LHCN-M2 (cell line): ENCODE measurements at regions not wholly inside any gene's neighbourhood (a gene's known extent, or its start where the extent isn't known, plus 50 kb on each side); places are given as distances from the start of the nearest gene placed in this dataset.

ENCODE experiments used
- DNase-seq: peaks from one replicate; pipeline ENCODE4 v3.0.0-alpha.2; 2012; ENCODE audit warnings: low read depth

DNA sequence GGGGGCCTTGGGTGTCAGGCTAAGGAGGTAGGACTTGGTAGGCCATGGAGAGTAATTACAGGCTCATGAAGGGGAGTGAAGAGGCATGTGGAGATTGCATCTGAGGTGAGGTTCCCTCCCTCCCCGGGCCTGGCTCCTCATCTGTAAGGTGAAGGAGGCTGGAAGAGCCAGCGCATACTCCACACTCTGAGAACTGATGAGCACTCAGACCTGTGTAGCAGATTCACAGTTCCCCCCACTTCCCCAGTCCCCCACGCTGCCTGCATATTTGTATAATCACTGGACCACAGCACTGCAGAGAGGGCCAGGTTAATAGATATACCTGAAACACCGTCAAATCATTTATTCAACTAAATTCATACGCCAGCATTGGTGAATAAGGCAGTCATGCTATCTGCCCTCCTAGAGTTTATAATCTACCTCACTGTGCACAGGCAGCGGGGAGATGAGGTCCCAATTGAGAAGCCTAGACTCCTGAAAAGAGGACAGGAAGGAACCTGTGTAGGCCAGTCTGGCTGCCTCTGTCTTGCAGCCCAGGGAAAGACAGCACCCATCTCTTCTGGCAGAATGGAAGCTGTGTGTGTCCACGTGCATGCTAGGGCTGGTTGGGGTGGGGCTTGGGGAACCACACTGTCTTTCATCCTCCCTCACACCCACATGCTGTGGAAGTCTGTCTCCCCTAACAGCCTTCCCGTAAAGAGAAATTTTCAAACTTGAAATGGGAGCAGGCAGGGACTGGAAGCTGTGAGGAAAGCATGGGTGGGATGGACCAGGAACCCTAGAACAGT, 110.6 kb upstream of the ATP1A1 start:
- DNase-seq: no peak

DNA sequence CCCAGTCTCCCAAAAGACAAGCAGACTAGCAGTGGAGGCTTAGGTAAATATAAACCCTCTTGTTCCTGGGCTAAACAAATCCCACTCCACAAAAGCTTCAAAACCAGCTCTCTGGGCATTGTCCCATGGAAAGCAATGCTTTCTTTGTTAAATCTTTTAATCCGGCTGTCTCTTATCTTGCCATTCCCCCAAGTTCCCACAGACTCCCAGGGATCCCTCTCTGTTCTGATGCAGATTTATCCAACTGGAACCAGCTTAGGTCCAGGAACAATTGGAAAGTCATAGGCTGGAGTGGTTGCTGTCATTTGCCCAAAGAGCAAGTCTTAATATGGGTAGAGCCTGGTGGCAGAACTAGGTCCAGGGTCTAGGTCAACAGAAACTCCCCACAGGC, 110.1 kb upstream of the ATP1A1 start:
- no peak for DNase-seq

DNA sequence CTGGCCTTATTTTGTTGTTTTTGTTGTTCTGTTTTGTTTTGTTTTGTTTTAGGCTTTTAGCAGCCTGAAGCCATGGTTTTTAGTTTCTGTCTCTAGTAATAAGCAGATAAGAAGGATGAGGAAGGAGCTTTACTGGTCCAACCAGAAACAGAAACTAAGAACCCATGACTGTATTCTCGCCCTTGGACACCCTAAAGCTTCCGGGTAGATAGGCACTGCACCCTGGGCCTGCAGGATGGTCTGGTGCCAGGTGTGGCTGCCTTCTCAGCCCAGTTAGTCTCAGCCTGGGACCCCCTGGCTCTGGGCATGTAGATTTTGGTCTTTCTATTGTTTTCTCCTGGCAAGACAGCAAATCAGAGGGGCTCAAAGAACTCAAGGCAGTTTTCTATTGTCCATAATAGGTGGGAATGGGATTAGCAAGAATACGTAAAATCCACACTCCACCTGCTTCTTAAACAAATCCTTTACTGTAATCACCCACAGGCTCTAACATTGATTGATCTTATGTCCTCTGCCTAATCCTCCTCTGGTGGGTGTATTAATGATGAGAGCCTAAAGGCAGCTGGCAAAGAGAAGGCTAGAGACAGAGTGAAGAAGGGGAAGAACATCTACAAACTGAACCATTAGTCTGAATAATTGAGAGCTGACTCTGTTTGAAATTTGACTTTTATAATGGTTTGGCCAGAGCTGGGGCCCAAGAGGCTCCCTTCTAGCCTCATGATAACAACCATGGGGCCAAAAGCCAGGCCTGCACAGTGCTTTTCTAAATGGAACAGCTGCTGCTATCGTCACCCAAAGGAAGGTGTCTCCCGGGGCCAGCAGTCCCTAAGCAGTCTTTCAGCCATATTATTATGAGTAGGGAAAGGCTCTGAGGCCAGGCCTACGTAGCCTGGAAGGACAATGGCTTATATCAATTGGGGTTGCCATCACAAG, 106.8 kb upstream of the ATP1A1 start:
- DNase-seq: no peak

DNA sequence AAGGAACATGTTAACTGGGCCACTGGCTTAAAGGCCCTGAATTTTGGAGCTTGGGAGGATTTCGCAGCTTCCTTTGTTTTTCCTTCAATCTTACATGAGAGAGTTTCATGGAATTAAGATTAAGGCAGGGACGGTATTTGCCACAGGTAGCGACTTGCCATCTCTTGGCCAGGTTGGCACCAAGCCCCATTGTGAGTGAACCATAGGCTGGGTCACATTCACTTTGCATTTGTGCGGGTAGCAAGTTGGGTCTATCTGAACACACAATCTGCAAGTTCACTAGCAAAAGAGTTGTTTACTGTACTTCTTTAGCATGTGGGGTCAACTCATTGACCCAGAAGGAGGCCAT, 106.2 kb upstream of the ATP1A1 start:
- DNase-seq: no peak

DNA sequence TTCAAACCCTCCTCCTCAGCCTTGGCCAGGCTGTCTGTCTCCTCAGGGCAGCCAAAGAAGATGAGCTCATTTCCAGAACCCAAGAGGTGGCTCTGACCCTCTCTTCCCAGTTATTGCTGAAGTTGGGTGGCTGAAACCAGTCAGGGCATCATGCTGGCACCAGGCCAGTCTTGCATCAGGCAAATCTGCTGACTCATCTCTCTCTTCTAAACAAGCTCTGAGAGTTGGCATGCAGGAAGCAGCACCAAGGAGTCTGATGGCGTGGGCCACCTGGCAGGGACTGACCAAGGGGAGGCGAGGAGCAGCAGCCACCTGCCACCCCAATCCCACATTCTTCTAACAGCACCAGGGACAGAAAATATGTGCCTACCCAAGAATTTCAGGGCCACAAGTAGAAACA, 104.8 kb upstream of the ATP1A1 start:
- DNase-seq: peak; percentile 55

DNA sequence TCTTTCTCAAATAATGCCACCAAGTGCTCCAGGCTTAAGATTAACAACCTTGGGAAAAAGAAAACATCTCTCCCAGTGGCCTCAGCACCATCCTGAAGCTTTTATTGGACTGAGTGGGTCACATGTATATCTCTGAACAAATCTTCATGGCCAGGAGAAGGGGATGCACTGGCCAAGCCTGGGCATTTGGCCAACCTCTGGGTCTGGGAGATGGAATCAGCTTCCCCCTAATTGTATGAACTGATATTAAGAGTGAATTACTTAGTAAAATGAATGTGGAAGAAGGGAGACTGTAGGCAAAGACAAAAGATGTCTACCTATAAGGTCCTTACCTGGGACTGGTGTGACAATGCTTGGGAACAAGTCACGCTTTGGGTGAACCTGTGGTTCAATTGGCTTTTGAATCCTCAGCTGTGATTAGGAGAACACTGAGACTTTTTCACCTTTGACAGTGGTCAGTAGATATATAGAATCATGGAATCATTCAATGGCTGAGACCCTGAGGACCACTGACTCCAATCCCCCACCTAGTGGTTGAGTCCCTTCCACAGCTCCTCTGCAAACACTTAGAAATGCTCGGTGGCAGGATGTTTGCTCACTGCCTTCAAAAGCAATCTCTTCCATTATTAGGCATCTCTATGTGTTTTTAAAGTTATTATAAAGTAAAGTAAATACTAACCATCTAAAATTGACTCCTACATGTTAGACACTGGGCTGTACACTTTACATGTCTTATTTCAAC, 102.6 kb upstream of the ATP1A1 start:
- DNase-seq: no peak

DNA sequence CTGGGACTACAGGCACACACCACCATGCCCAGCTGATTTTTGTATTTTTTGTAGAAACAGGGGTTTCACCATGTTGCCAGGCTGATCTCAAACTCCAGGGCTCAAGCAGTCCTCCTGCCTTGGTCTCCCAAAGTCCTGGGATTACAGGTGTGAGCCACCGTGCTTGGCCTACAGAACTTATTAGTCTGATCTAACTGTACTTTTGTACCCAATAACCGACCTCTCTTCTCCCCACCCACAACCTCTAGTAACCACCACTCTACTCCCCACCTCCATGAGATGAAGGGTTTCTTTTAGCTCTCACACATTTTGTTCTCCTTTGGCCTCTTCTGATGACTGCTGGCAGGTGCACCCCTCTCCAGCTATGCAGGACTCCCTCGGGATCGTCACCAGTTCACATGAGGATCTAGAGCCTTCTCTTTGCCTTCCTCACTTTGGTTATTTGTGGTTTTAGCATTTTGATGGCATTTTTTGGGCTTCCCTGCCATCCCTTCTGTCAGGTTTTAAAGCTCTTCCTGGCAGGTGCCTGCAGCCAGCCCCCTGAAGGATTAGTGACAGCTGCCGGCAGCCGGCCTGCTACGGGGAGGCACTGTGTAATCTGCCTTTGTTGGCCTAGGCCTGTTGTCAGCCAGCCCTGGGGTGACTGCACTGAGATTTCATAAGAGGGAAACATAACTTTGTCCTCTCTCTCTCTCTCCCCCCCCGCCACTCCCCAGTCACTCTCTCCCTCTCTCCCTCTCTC, 99.8 kb upstream of the ATP1A1 start:
- DNase-seq: peak; percentile 36

DNA sequence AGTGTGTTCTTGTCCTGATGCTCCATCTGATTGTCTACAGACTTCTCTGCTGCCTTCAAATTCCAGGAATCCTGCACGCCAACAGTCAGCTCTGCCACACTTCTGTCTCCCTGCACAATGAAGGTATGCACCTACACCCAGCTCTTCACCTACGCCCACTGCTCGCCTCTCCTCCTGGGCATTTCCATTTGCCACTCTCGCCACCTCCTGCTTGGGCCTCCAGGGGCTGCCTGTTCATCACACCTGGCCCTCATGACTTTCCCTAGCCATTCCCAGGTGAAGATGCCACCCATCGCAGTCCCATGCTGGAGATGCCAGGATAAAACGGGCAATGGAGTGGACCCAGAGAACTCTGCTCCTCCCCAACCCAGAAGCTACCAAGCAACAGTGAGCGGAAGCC, 96.5 kb upstream of the ATP1A1 start:
- DNase-seq: no peak

DNA sequence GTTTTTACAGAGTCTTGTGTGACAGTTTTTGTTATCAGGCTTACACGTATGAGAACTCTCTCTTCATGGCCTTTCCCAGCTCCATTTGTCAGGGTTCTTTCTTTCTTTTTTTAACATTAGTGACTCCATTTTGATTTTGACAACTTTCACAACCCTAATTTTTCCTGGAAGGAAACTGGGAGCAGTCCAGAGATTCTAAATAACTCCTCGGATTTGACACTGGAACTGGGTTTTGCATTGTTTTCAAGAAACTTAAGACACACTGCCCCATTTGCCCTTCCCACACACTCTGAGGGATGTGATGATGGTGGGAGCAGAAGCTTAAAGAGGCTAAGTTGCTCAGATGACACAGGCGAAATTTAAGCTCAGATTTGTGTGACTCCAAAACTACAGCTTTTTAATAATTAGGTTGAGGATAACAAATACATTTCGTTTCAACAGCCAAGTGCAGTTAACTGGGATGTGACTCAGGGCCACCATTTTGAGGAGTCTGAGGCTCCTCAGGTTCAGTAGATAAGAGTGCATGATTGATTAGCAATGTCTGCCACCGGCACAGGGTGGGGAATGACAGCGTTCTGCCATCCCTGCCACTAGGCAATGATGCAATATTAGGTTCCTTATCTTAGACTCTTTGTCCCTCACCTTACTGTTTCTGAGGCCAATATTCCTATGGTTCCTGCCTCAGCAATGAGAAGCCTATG, 95.1 kb upstream of the ATP1A1 start:
- no peak for DNase-seq

DNA sequence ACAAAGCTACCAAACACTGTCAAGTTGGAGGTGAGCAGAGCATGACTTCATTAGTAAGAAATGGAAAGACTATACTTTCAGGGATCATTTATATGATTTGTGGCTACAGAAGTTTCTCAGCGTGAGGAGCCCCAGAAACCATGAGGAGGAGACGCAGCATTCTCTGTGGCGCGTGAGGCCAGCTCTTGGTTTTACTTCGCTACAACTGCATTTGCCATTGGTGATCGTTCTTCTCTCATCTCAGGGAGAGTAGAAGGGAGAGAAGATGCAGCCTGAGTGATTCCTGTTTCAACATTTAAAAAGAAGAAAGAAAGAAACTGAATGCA, 94.5 kb upstream of the ATP1A1 start:
- no peak for DNase-seq

DNA sequence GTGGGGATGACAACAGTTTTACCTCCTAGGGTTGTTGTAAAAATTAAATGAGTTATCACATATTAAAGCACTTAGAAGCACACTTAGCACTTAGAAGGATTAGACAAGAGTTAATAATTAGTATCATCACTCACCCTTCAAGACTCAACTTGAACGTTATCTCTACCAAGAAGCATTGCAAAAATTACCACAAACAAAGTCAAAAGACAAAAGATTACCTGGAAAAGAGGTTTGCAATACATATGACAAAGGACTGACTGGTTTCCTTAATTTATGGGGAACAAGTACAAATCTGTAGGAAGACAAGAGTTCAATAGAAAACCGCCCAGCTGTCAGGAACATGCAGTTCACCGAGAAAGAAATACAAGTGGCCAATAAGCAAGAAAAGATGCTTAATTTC, 93.3 kb upstream of the ATP1A1 start:
- no peak for DNase-seq

DNA sequence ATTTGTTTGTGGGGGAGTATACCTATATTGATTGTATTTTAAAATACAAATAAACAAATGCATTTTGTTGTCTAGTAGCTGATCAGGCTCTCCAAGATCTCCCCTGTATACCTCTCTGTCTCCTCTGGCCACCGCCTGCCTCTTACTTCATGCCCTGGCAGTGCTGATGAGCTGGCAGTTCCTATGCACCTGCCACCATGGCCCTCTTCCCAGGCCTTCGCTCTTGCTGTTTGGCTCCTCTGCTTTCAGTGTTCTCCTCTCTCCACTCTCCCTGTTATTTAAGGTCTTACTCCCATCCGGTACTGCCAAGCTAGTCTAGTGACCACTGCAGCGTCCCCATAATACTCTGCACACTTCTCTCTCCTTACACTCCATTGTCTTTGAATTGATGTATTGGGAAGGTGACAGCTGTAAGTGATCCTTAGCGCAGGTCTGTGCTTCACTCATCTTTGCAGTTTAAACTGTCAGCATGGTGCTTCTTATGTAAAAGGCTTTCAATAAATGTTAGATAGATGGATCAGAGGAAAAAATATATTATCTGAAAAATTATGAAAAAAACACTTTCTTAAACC, 88.1 kb upstream of the ATP1A1 start:
- no peak for DNase-seq

DNA sequence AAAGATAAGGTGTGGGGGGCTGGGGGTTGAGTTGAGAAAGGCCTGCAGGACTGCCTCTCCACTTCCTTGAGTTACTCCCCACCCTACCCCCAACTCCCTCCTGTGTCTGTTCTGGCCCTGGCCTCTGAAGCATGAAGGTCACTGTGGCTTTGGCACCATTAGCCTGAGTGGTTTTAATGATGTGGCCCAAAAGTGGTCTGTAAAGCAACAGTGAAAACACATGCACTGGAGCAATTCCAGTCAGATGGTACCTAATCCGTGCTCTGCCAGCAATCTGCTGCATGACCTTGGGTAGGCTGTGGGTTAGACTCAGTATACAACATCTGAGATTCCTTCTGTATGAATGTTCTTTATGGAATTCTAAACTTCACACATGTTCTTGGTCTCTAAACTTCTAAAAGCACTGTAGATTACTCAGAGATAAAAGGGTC, 86.5 kb upstream of the ATP1A1 start:
- peak; percentile 74 for DNase-seq

DNA sequence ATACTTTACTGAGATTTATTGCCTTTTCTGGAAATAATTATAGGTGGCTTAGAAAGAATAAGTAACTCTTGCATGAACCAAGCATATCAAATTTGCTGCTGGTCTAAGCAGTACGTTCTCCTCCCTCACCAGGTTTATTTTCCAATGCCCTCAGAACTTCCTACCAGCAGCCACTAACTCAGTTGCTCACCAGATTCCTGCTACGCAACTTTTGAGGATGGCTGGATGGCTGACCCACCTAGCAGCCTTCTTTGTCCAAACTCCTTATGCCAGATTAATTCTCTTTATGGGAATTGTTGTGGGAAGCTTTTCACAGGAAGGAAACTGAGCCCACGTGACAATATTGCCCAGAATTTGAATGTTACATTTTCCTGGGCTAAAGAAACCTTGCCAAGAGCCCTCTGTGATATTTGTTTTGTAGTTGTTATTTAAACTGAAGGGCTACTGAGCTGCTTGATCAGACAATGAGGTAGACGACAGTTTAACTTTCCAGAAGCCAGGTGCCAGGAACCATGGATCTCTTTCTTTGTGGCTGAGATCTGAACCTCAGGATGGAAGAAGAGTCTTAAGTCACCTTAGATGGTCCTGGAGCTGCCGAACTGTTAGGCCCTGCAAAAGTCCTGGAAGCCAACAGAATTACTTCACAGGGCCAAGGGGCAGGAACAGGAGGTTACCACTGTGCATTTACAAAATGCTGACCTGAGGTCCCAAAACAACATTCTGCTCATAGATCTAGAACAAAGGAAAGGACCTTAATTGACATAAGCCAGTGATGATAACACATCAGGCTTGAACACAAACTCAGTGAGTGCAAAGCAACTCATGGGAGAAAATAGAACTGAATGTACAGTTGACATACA, 85.5 kb upstream of the ATP1A1 start:
- DNase-seq: no peak

DNA sequence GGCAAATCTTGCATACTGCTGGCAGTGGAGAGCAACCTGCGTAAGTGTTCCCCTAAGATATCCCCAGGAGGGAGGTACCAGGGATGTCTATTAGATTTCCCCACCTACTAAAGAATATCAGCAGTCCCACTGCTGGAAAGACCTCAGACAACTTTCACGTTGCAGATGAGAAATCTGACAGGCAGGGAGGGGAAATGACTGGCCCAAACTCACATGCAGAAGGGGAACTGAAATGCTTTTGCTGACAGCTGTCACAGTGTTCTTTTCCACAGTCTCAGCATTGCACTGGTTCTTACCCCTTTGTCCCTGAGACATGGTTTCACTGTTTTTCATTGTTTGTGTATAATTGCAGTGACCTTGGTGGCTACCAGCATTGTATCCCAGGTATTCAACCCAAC, 84.8 kb upstream of the ATP1A1 start:
- DNase-seq: no peak

DNA sequence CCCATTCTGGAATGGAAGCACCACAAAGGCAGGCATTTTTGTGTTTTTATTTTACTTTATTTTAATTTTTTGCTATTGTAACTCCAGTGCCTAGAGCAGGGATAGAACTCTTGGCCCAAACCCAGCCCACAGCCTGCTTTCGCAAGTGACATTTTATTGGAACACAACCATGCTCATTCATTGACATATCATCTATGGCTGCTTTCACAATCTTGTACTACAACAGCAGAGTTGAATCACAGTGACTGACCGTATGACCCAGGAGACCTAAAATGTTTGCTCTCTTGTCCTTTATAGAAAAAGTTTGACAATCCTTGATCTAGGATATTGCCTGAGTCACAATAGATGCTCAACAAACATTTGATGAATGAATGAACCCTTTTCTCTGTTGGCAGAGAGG, 83.9 kb upstream of the ATP1A1 start:
- no peak for DNase-seq

DNA sequence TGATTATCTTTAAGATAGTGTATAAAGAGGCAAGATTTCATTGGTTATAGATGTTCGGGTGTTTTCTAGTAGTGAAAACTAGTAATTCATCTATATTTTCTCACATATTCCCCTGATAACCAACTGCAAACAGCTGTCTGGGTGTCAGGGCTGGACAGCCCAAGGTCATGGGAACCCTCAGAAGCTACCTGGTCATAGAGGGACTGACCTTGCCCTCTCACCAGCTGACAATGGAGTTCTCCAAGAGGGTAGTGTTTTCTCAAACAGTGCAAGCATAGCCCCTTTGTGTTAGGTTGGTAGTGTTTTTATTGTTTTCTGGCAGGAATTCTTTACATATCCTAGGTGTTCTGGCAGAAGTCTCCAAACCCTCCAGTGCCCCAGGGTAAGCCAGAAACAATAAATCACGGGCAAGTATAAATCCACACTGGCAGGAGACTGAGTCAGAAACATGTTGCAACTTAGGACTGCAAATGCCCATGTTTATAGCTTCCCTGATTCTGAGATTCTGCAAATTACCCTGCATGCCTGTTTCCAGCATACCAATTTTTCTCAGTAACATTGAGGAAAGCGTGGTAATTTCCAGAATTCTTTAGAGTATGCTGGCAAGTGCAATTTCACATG, 82.8 kb upstream of the ATP1A1 start:
- peak; percentile 4 for DNase-seq

DNA sequence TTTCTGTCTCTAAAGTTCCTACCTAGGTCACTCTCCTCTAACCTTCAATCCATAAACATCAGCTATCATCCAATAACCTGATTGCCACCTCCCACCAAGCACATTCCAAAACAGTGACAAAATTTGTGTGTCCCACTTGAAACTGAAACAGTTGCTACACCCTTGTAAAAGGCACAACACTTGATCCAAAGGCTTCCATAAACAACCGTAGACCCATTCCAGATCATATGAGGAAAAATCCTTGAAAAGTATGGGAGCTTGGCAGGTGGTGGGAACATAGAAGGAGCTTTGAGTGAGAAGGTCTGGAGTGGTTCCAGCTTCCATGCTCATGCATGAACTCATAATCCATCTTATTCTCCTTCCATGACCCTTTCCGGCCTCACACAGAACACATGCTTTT, 82.0 kb upstream of the ATP1A1 start:
- no peak for DNase-seq
